ENCODE measurements at regions not wholly inside any gene's neighbourhood (a gene's known extent, or its start where the extent isn't known, plus 50 kb on each side); places are given as distances from the start of the nearest gene placed in this dataset.

DNA sequence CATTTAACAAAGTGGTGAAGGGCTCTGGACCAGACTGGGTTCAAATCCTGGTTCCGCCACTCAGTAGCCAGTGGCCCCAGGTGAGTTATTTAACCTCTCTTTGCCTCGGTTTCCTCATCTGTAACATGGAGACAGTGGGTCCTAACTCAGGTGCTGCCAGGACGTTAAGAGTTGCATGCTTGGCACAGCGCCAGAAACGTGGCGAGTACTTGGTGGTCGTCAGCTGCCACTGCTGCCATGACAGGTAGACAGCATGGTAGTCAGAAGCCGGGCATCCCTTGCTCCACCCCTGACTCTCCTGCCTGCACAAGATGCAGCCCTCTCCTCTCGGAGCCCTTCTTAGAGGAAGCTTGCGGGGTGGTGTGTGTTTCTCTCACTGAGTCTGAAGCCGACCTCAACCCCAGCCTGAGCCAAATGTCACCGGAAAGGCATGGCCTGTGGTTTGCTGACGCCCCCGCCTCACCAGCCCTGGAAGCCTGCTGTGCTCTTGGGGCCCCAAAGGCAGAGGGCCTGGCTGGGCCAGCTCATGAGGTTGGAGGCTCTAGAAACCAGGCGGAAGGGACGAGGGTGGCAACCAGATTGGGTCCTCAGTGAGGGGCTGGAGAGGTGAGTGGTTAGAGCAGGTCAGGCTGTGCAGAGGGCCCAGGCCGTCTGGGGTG, 160.8 kb upstream of the TLE3 start:
- no peak overlapping the region for H3K4me3 ChIP-seq
- H3K27ac ChIP-seq: peak overlapping the region in 3 of 5 donors; percentile 18 to 58 (median 20)
- peak in 1 of 2 donors; percentile 66 for DNase-seq
- no peaks in the 10 kb centered on the region for H3K9me3 ChIP-seq
- WGBS, 5 donors: 45 to 58% (median 52%) methylated on average over 16 to 17 of the region's 17 CpGs
- intact Hi-C loops (cut with DNase I; ENCODE audit: low total_unique reads): no loop called here
- no peaks in the 10 kb centered on the region for H3K36me3 ChIP-seq
- TF ChIP-seq POLR2A (IDR thresholded peaks at IDR 0.05) (no peak), EP300 (IDR thresholded peaks at IDR 0.05) (no peak), POLR2AphosphoS5 (IDR thresholded peaks at IDR 0.05) (no peak)
- TF ChIP-seq, protein P1, sequence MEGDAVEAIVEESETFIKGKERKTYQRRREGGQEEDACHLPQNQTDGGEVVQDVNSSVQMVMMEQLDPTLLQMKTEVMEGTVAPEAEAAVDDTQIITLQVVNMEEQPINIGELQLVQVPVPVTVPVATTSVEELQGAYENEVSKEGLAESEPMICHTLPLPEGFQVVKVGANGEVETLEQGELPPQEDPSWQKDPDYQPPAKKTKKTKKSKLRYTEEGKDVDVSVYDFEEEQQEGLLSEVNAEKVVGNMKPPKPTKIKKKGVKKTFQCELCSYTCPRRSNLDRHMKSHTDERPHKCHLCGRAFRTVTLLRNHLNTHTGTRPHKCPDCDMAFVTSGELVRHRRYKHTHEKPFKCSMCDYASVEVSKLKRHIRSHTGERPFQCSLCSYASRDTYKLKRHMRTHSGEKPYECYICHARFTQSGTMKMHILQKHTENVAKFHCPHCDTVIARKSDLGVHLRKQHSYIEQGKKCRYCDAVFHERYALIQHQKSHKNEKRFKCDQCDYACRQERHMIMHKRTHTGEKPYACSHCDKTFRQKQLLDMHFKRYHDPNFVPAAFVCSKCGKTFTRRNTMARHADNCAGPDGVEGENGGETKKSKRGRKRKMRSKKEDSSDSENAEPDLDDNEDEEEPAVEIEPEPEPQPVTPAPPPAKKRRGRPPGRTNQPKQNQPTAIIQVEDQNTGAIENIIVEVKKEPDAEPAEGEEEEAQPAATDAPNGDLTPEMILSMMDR (IDR thresholded peaks at IDR 0.05): no peak
- H3K4me1 ChIP-seq: peaks cover 12 to 28% (median 17%) of the 10 kb centered on the region in 4 donors
- no peaks in the 10 kb centered on the region for H3K27me3 ChIP-seq

DNA sequence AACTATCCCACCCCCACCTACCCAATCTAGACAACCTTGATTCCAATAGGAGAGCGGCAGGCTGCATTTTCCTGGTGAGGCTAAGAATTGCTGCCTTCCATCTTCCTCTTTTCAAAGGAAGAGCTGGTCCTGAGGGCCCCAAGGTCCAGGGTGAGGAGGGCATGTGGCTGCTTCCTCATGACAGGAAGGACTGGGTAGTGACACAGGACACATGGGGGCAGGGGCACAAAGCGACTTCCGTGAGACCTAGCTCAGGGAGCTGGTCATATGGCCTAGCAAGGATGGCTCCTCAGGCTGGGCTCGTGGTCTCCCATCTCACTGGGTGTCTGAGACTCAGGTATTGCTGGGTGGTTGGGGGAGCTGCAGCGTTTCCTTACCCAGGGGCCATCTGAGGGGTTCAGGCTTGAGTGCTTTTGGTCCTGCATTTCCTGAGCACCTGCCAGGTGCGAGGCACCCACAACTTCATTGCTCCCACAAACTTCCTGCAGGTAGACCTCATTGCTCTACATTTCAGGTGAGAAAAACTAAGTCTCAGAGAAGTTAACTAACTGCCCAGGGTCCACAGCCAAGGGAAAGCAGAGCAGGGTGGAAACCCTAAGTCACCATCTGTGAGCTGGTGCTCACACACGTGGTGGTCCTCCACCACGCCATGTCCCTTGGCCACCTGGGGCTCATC, 160.0 kb upstream of the TLE3 start:
- H3K4me1 ChIP-seq: peaks cover 12 to 22% (median 14%) of the 10 kb centered on the region in 4 donors
- H3K9me3 ChIP-seq: no peaks in the 10 kb centered on the region
- H3K36me3 ChIP-seq: no peaks in the 10 kb centered on the region
- TF ChIP-seq POLR2A (IDR thresholded peaks at IDR 0.05) (no peak), POLR2AphosphoS5 (IDR thresholded peaks at IDR 0.05) (no peak), EP300 (IDR thresholded peaks at IDR 0.05) (no peak)
- TF ChIP-seq, protein P1 (IDR thresholded peaks at IDR 0.05): no peak
- WGBS, 5 donors: 78 to 91% (median 85%) methylated on average over 3 to 8 of the region's 8 CpGs
- no peak overlapping the region for H3K27ac ChIP-seq
- no peak overlapping the region for H3K4me3 ChIP-seq
- no peaks in the 10 kb centered on the region for H3K27me3 ChIP-seq
- intact Hi-C loops (cut with DNase I; ENCODE audit: low total_unique reads): no loop called here
- DNase-seq: no peak

DNA sequence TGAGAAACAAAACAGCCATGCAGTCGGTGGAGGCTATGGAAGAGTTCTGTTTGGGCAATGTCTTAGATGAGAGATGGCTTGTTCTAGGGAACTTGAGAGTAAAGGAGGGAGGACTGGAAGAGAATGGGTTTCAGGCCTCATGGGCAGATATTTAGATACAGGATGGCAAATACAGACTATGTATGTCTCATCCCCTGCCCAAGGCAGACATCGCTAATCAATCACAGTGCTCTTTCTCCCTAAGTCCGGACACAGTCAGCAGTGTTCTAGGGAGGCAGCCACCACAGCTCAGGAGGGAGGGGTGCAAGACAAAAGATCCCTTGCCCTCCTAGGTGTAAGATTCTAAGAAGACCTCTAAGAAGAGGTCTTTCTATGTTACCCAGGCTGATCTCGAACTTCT, 159.3 kb upstream of the TLE3 start:
- DNase-seq: no peak
- Histone ChIP-seq H3K36me3 (no peaks in the 10 kb centered on the region), H3K27me3 (no peaks in the 10 kb centered on the region), H3K4me1 (peaks cover 12 to 24% (median 16%) of the 10 kb centered on the region in 4 donors), H3K9me3 (no peaks in the 10 kb centered on the region), H3K4me3 (no peak overlapping the region), H3K27ac (no peak overlapping the region)
- intact Hi-C loops (cut with DNase I; ENCODE audit: low total_unique reads): no loop called here
- no peak for TF ChIP-seq POLR2A (IDR thresholded peaks at IDR 0.05)
- no peak for TF ChIP-seq EP300 (IDR thresholded peaks at IDR 0.05)
- TF ChIP-seq, protein P1 (IDR thresholded peaks at IDR 0.05): no peak
- TF ChIP-seq POLR2AphosphoS5 (IDR thresholded peaks at IDR 0.05): no peak
- 92 to 96% (median 93%) methylated on average over 4 of the region's 4 CpGs for WGBS, 5 donors

DNA sequence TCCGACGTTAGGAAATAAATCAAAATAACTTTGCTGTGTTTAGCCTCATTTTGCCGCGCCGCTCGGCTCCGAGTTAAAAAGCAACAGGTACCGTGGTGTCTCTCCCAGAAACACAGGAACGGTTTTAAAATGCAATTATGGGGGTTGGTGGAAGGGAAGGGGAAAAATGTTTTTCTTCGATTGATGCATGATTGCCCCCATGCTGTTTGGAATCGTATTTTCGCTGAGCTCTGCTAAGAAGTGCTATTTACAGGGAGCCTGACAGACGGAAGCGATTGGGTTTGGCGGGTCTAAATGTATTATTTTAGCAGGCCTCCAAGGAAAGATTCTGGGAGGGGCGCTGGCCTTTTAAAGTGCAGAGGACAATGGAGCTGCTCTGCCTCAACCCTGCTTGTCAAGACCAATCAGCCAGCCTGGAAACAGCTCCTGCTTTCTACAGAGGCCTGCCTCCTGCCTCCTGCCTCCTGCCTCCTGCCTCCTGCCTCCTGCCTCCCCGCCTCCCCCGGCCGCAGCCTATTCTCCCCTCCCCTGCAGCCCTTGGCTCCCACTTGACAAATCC, 156.7 kb upstream of the TLE3 start:
- Histone ChIP-seq H3K4me3 (no peak overlapping the region), H3K27me3 (no peaks in the 10 kb centered on the region), H3K27ac (no peak overlapping the region), H3K4me1 (peaks cover 11 to 24% (median 18%) of the 10 kb centered on the region in 4 donors), H3K36me3 (no peaks in the 10 kb centered on the region), H3K9me3 (no peaks in the 10 kb centered on the region)
- DNase-seq: peak in 1 of 2 donors; percentile 53
- 89 to 93% (median 90%) methylated on average over 19 of the region's 19 CpGs for WGBS, 5 donors
- intact Hi-C loops (cut with DNase I; ENCODE audit: low total_unique reads): no loop called here
- TF ChIP-seq, protein P1 (IDR thresholded peaks at IDR 0.05): no peak
- TF ChIP-seq POLR2A (IDR thresholded peaks at IDR 0.05) (no peak), POLR2AphosphoS5 (IDR thresholded peaks at IDR 0.05) (no peak), EP300 (IDR thresholded peaks at IDR 0.05) (no peak)

All from stomach (tissue), 8 donors.